Dedifferentiated amniotic fluid mesenchymal stem cell (primary cell): ENCODE measurements at regions not wholly inside any gene's neighbourhood (a gene's known extent, or its start where the extent isn't known, plus 50 kb on each side); places are given as distances from the start of the nearest gene placed in this dataset.

Source experiments
- DNase-seq: peaks from one replicate; pipeline ENCODE4 v3.0.0-alpha.2; 2016; ENCODE audit errors: extremely low spot score

DNA sequence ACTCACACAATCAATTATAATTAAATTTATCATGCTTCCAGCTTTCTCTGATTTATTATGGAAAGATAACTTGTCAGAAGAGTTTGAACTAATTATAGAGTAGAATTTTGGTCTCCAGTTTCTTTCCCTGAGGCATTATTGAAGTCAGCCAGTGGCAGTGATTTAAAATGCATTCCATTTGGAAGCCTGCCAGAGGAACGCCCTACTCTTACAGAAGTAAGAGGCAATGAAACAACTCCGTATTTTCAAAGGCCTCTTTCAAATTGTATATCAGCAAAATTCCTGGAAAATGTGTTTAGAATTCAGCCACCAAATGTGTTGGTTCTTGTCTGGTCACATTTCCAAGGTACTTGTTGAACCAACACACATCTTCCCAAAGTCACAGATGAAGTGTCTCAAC is 640.9 kb downstream of the SEMA5A start:
- DNase-seq = peak; percentile 94

DNA sequence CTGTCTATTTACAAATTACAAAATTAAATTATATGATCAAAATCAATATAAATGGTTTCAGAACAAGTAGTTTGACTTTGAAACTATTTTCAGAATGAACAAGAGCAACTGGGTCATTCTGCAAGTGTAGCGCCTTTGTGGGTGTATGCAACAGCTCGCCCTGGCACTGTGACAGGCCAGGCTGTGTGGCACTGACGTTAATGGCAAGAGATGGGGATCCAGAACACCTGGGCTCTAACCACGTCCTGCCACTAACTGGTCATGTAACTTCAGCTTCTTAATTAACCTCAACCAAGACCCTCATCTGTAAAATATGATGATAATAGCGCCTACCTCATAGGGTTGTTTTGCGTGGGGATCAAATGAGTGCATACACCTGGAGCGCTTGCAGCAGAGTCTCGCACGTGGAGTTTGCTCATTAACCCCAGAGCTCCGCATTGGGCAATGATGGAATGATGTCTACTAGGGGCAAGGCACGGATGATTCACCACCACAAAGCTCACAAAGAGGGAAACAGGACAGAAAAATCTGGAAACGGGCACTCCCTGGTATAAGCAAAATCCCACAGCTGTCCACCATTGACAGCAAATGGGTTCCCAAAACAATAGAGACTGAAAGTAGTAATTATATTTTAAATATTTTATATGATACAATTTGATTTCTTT is 639.4 kb downstream of the SEMA5A start:
- no peak for DNase-seq

DNA sequence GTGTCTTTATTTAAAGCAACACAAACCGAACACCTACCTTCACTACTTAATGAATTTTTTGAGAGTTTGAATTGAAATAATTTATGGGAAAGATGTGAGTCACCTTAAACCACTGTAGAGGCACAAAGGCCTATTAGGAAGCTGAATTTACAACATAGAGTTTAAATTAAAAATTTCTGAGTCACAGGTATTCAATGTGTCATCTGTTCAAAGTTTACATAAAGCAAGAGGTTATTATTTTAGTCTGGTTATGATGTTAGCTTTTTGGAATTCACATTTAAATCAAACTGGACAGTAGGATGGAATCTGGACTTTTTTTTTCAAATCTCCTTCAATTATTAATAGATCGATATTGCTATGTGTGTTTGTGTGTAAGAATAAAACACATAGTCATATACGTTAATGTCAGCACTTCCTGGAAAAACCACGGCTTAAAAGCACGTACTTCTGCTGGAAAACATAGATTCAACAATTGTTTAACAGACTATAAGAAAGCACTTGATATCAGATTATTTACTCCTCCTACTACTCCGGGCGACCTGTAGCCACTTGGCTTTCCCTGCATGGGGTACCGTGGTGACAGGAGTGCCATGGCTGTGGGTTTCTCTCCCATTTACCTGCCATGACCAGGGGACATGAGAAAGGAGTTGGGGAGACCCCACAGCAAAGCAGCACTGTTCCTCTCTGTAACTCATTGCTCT is 638.6 kb downstream of the SEMA5A start:
- peak; percentile 49 for DNase-seq

DNA sequence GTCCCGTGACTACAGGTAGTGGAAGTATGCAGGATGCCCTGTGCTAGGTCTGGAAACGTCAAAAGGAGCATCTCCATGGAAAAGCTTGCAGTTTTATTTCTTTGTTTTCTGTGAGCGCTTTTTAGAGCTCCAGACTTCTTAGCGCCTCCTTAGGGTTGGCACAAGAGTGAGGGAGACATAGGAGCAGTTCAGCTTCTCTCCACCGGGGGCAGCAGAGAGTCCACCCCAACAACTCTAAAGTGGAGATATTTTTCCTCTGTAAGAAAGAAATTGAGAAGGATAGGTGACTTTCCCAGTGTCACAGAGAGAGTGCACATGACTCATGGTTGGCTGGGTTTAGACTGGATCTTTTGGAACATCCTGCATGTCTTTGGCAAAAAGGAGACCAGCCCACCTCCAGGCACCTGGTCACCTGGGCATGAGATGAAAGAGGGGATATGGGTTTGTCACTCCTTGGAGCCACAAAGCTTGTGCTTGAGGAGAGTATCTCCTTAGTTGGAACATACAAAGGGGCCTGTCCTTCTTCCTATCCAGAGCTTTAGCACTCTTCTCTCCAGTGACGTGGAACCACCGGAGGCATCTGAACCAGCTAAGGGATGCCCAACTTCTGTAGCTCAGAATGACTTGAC is 637.7 kb downstream of the SEMA5A start:
- DNase-seq = no peak

- no peak for DNase-seq
These were observed 633.8 kb downstream of the SEMA5A start for GRCh38 chr5:8912106-8912505.

GRCh38 chr5:8913522-8913921 is 632.4 kb downstream of the SEMA5A start:
- no peak for DNase-seq

DNA sequence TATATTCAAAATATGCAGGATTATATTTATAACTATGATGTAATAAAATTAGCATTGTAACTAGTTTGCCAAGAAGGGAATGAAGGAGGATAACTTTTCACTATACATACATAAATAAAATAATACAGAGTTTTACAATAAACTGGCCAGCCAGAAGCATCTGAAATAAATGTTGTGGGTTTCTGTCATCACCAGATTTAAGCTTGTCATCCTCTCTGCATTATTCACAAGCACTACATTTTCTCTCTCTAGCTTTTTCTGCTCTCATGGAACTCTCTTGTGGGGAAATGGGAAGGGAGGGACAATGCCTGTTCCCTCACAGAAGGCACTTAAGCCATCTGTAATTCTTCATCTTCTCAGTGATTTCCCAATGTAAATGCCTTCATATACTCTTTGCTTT is 626.8 kb downstream of the SEMA5A start:
- DNase-seq = no peak

- no peak for DNase-seq
These were observed 622.3 kb downstream of the SEMA5A start for GRCh38 chr5:8923526-8923925.

DNA sequence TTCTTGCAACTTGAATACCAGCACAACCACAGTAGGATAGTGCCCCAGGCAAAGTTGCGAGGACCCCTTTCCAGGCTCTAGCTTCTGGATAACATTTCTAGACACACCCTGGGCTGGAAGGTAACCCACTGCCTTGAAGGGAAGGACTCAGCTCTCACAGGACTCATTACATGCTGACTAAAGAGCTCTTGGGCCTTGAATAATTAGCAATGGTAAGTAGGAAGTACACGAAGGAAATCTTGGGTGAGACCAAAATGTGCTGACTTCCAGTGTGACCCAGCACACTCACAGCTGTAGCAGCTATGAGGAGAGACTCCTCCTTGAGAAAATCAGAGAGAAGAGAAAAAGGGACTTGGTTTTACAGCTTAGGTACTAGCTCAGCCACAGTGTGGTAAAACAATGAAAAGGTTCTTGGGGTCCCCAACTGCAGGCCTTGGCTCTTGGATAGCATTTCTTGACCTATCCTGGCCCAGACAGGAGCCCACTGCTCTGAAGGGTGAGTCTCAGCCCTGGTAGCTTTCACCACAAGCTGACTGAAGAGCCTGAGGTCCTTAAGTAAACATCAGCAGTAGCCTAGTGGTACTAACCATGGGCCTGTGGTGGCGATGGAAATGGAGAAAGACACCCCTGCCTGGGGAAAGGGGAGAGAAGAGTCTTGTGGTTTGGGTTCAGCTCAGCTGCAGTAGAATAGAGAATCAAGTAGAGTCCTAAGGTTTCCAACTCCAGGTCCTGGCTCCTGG is 621.7 kb downstream of the SEMA5A start:
- no peak for DNase-seq

GRCh38 chr5:8930021-8930420 is 615.9 kb downstream of the SEMA5A start:
- DNase-seq = no peak

DNA sequence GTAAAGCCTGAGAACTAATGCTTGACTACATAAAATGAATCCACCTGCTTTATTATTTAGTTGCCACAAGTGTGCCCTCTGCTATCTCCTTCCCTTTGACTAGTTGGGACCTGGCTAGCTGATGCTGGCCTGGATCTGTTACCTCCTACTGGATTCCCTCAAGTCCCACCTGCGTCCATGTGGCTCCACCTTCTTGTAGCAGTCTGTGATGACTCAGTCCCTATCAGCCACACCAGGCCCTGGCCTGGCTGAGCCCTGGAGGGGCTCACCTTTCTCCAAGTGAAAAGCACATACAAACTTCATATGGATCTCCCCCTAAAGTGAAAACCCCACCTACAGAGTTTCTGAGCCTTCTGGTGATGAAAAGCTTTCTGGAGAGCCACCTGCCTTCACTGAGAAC is 611.4 kb downstream of the SEMA5A start:
- DNase-seq = no peak

- DNase-seq = no peak
These were observed 604.9 kb downstream of the SEMA5A start for GRCh38 chr5:8940934-8941333.

GRCh38 chr5:8943301-8943700 is 602.6 kb downstream of the SEMA5A start:
- no peak for DNase-seq

- no peak for DNase-seq
These were observed 601.9 kb downstream of the SEMA5A start for GRCh38 chr5:8944005-8944404.

- DNase-seq = no peak
These were observed 599.9 kb downstream of the SEMA5A start for GRCh38 chr5:8945972-8946371.

DNA sequence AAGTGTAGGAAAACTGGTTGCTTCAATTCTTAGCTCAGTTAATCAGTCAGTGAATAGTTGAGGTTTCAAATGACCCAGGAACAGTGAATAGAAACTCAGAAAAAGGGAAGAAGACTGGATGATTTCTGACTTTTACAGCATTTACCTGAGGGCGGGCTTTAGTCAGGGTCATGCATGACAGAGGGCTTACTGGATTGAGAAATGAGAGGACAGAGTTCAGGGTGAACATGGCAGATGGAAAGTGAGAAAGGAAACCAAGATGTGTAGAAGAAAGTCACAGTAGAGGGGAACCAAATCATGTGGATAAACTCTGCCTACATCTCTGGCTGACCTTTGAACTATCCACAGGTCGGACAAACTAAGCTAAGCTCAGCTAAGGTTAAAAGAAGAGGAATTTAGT is 596.0 kb downstream of the SEMA5A start:
- DNase-seq = no peak

GRCh38 chr5:8952147-8952546 is 593.7 kb downstream of the SEMA5A start:
- no peak for DNase-seq

- DNase-seq = no peak
These were observed 592.9 kb downstream of the SEMA5A start for GRCh38 chr5:8953016-8953415.

- DNase-seq = no peak
These were observed 591.9 kb downstream of the SEMA5A start for GRCh38 chr5:8953911-8954438.

GRCh38 chr5:8954801-8955200 is 591.1 kb downstream of the SEMA5A start:
- DNase-seq = no peak

GRCh38 chr5:8956659-8957058 is 589.2 kb downstream of the SEMA5A start:
- DNase-seq = no peak

DNA sequence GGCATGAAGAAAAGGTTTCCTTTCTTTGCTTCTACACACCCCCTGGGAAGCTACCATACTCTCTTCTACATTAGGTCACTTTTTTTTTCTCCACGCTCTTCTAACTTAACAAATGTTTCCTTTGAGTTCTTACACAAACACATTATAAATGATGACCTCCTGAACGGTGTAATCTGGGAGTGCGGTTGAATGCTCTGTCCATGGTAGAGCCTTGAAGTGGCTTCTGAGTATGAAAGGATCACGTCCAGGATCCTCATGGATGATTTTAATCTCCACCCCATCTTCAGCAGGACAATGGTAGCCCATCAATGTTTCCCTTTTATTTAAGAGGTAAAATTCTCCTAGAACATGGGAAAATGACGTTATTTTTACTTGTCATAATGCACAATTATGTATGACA is 587.3 kb downstream of the SEMA5A start:
- no peak for DNase-seq
